IMR-90 (cell line): ENCODE measurements at regions not wholly inside any gene's neighbourhood (a gene's known extent, or its start where the extent isn't known, plus 50 kb on each side); places are given as distances from the start of the nearest gene placed in this dataset.

Experiments
- ATAC-seq: fragments of 200-7000 bp; cut with Tn5 transposase; 2 replicates; pipeline ENCODE4 v1.9.1; 2020; ENCODE audit warnings: low read depth, mild to moderate bottlenecking, moderate library complexity
- BruUV-seq: library from RNA; stranded (reverse); fragments of 400-500 nt; replicated peaks from 2 replicates; lab custom pipeline; 2021; lab: Mats Ljungman, UMichigan
- CTCF ChIA-PET: fragments of 300-600 bp; formaldehyde crosslinking; extraction: SDS; loops from one replicate; lab custom pipeline; 2021; ENCODE audit warnings: antibody characterized with exemption; lab: Yijun Ruan, JAX
- POLR2A ChIA-PET: fragments of 300-600 bp; sonication (Branson Sonifier 250); formaldehyde crosslinking; loops from one replicate; lab custom pipeline; 2022; ENCODE audit warnings: antibody characterized with exemption; ENCODE audit not compliant: unreplicated experiment; lab: Charles Lee
- DNase-seq: peaks from one replicate; pipeline ENCODE4 v3.0.0; 2013
- H2AFZ ChIP-seq: replicated peaks from 2 replicates; pipeline ENCODE3; 2013; ENCODE audit warnings: low read length, mild to moderate bottlenecking; ENCODE audit not compliant: poor library complexity
- H2AK5ac ChIP-seq: 2 replicates; pipeline ENCODE4 v1.6.1; 2013; ENCODE audit warnings: low read depth, low read length, inconsistent platforms
- H2AK9ac ChIP-seq: replicated peaks from 2 replicates; pipeline ENCODE3; 2013; ENCODE audit warnings: mild to moderate bottlenecking, low read depth, low read length, moderate library complexity; ENCODE audit not compliant: poor library complexity
- H2BK120ac ChIP-seq: 2 replicates; pipeline ENCODE4 v1.6.1; 2013; ENCODE audit warnings: low read depth, low read length, inconsistent platforms
- H2BK15ac ChIP-seq: 3 replicates; pipeline ENCODE4 v1.6.1; 2013; ENCODE audit warnings: low read depth, low read length, inconsistent platforms
- H2BK20ac ChIP-seq: 2 replicates; pipeline ENCODE4 v1.6.1; 2013; ENCODE audit warnings: low read depth, mild to moderate bottlenecking, inconsistent platforms, low read length, moderate library complexity
- H2BK5ac ChIP-seq: 2 replicates; pipeline ENCODE4 v1.6.1; 2013; ENCODE audit warnings: mild to moderate bottlenecking, low read depth, low read length, inconsistent platforms; ENCODE audit not compliant: poor library complexity, severe bottlenecking
- H3K14ac ChIP-seq: replicated peaks from 2 replicates; pipeline ENCODE4 v1.6.1; 2013; ENCODE audit warnings: low read depth, low read length, inconsistent platforms
- H3K18ac ChIP-seq: 2 replicates; pipeline ENCODE4 v1.6.1; 2013; ENCODE audit warnings: low read depth, low read length, control low read depth
- H3K23ac ChIP-seq: 2 replicates; pipeline ENCODE4 v1.6.1; 2013; ENCODE audit warnings: low read depth, low read length, inconsistent platforms
- H3K27ac ChIP-seq: 2 replicates; pipeline ENCODE4 v1.5.1; 2013; ENCODE audit warnings: mild to moderate bottlenecking, control low read depth, low read length; ENCODE audit not compliant: insufficient read depth
- H3K27me3 ChIP-seq: 2 replicates; pipeline ENCODE4 v1.6.1; 2013; ENCODE audit warnings: low read length; ENCODE audit not compliant: control insufficient read depth, insufficient read depth
- H3K36me3 ChIP-seq: 2 replicates; pipeline ENCODE4 v1.6.1; 2013; ENCODE audit warnings: low read length, mixed read lengths; ENCODE audit not compliant: control insufficient read depth, insufficient read depth
- H3K4ac ChIP-seq: 2 replicates; pipeline ENCODE4 v1.6.1; 2013; ENCODE audit warnings: low read depth, low read length, inconsistent platforms
- H3K4me1 ChIP-seq: 2 replicates; pipeline ENCODE4 v1.6.1; 2013; ENCODE audit warnings: low read length, mixed read lengths; ENCODE audit not compliant: control insufficient read depth, insufficient read depth
- H3K4me2 ChIP-seq: 2 replicates; pipeline ENCODE4 v1.6.1; 2013; ENCODE audit warnings: low read depth, mild to moderate bottlenecking, control low read depth, low read length, moderate library complexity
- H3K4me3 ChIP-seq: 2 replicates; pipeline ENCODE4 v1.5.1; 2013; ENCODE audit warnings: low read depth, mild to moderate bottlenecking, control low read depth, low read length, moderate library complexity; ENCODE audit not compliant: insufficient read depth
- H3K56ac ChIP-seq: 2 replicates; pipeline ENCODE4 v1.6.1; 2013; ENCODE audit warnings: low read length, inconsistent platforms; ENCODE audit not compliant: insufficient read depth; ENCODE audit errors: extremely low read depth
- H3K79me1 ChIP-seq, 2 experiments: 2 replicates each; pipeline ENCODE4 v1.6.1; 2013; ENCODE audit warnings: low read length in 2 of 2, inconsistent platforms in 1 of 2, low read depth in 1 of 2
- H3K9ac ChIP-seq: 2 replicates; pipeline ENCODE4 v1.6.1; 2013; ENCODE audit warnings: low read depth, low read length, control low read depth
- H3K9me1 ChIP-seq: 2 replicates; pipeline ENCODE4 v1.6.1; 2013; ENCODE audit warnings: low read length, inconsistent platforms; ENCODE audit not compliant: insufficient read depth
- H3K9me3 ChIP-seq: 2 replicates; pipeline ENCODE4 v1.6.1; 2013; ENCODE audit warnings: low read length; ENCODE audit not compliant: control insufficient read depth, insufficient read depth
- H4K20me1 ChIP-seq: 2 replicates; pipeline ENCODE4 v1.6.1; 2013; ENCODE audit warnings: low read length, inconsistent platforms; ENCODE audit not compliant: insufficient read depth
- H4K5ac ChIP-seq: 2 replicates; pipeline ENCODE4 v1.6.1; 2013; ENCODE audit warnings: mild to moderate bottlenecking, low read depth, low read length, control low read depth
- H4K8ac ChIP-seq, 2 experiments: 2 replicates each; pipeline ENCODE4 v1.6.1; 2013; ENCODE audit warnings: low read depth in 2 of 2, low read length in 2 of 2, control low read depth in 1 of 2, inconsistent platforms in 1 of 2
- H4K91ac ChIP-seq: 2 replicates; pipeline ENCODE4 v1.6.1; 2013; ENCODE audit warnings: low read depth, low read length, inconsistent platforms; ENCODE audit not compliant: insufficient read depth
- BHLHE40 ChIP-seq: fragments of 150-350 bp; IDR thresholded peaks from 2 replicates; pipeline ENCODE4 v1.6.1; 2016; ENCODE audit warnings: mild to moderate bottlenecking, low read depth, low read length
- CEBPB ChIP-seq: IDR thresholded peaks from 2 replicates; pipeline ENCODE4 v1.6.1; 2012; ENCODE audit warnings: low read depth, low read length, improper control_type of control experiment
- CHD1 ChIP-seq: IDR thresholded peaks from 2 replicates; pipeline ENCODE4 v1.6.1; 2012; ENCODE audit warnings: low read depth, low read length, improper control_type of control experiment
- FOS ChIP-seq: fragments of 150-350 bp; IDR thresholded peaks from 2 replicates; pipeline ENCODE4 v1.6.1; 2016; ENCODE audit warnings: low read depth, low read length
- MAFK ChIP-seq: IDR thresholded peaks from 2 replicates; pipeline ENCODE4 v1.6.1; 2012; ENCODE audit warnings: low read depth, low read length, improper control_type of control experiment
- MAZ ChIP-seq: IDR thresholded peaks from 2 replicates; pipeline ENCODE4 v1.6.1; 2012; ENCODE audit warnings: low read depth, mild to moderate bottlenecking, low read length, improper control_type of control experiment, moderate library complexity, borderline replicate concordance
- MXI1 ChIP-seq: IDR thresholded peaks from 2 replicates; pipeline ENCODE4 v1.6.1; 2012; ENCODE audit warnings: low read depth, mild to moderate bottlenecking, low read length, moderate library complexity, borderline replicate concordance
- NFE2L2 ChIP-seq: fragments of 150-350 bp; IDR thresholded peaks from 2 replicates; pipeline ENCODE4 v1.6.1; 2016; ENCODE audit warnings: low read depth, mild to moderate bottlenecking, low read length
- POLR2A ChIP-seq: IDR thresholded peaks from 2 replicates; pipeline ENCODE4 v1.6.1; 2012; ENCODE audit warnings: mild to moderate bottlenecking, low read depth, low read length
- RAD21 ChIP-seq: IDR thresholded peaks from 2 replicates; pipeline ENCODE4 v1.6.1; 2012; ENCODE audit warnings: low read length, improper control_type of control experiment
- RCOR1 ChIP-seq: IDR thresholded peaks from 2 replicates; pipeline ENCODE4 v1.6.1; 2012; ENCODE audit warnings: mild to moderate bottlenecking, low read length, improper control_type of control experiment; ENCODE audit not compliant: insufficient replicate concordance
- RFX5 ChIP-seq: IDR thresholded peaks from 2 replicates; pipeline ENCODE4 v1.8.0; 2012; ENCODE audit warnings: low read depth, mild to moderate bottlenecking, low read length, moderate library complexity
- SMC3 ChIP-seq: fragments of 150-350 bp; IDR thresholded peaks from 2 replicates; pipeline ENCODE4 v1.6.1; 2016; ENCODE audit warnings: low read depth, mild to moderate bottlenecking, antibody characterized with exemption, low read length, moderate library complexity
- USF2 ChIP-seq: fragments of 150-350 bp; IDR thresholded peaks from 2 replicates; pipeline ENCODE4 v1.6.1; 2017; ENCODE audit warnings: mild to moderate bottlenecking, antibody characterized with exemption, low read length, low read depth
- WGBS, 2 experiments: methylation state at CpG; one replicate each; pipeline versions ENCODE4 v1.1.5 to v1.1.7; 2013; ENCODE audit warnings: missing lambda C conversion rate in 2 of 2; ENCODE audit not compliant: insufficient read length in 1 of 2; ENCODE audit errors: extremely low coverage in 2 of 2; 5-methylcytosine and 5-hydroxymethylcytosine counted together
- dilution Hi-C: fragments of 300-500 bp; cut with HindIII; formaldehyde crosslinking; loops from one replicate; pipeline ENCODE4 v1.14.3; 2018; ENCODE audit warnings: low sequenced_read_pairs; ENCODE audit not compliant: unreplicated experiment
- in situ Hi-C: fragments of 300-500 bp; cut with MboI; formaldehyde crosslinking; loops from 3 replicates; pipeline ENCODE4 v1.14.3; 2019; ENCODE audit warnings: low sequenced_read_pairs, inconsistent platforms, mixed read lengths
- intact Hi-C: fragments of 100-400 bp; cut with micrococcal nuclease; formaldehyde crosslinking; loops from 2 replicates; pipeline ENCODE4 v1.10.0; 2022
- TF ChIP-seq, protein P1 (sequence below): fragments of 150-350 bp; IDR thresholded peaks from 2 replicates; pipeline ENCODE4 v1.6.1; 2016; ENCODE audit warnings: low read depth, mild to moderate bottlenecking, low read length, moderate library complexity, borderline replicate concordance
- TF ChIP-seq, protein P2 (sequence below): conservative IDR thresholded peaks from 2 replicates; pipeline ENCODE4 v1.5.1; 2012; ENCODE audit warnings: mild to moderate bottlenecking, low read depth, low read length, improper control_type of control experiment

- Histone ChIP-seq H2BK20ac (no peak overlapping the region), H4K91ac (no peak overlapping the region), H3K4me3 (no peak overlapping the region), H3K27me3 (peaks cover 2% of the 10 kb centered on the region; the same call in 1 of the 2 replicates), H4K20me1 (no peaks in the 10 kb centered on the region), H3K4ac (no peak overlapping the region), H3K27ac (no peak overlapping the region), H4K5ac (no peak overlapping the region), H3K9me1 (peaks cover 5% of the 10 kb centered on the region; the same call in 1 of the 2 replicates), H2BK120ac (no peak overlapping the region), H3K14ac (no peak overlapping the region), H3K79me1 (no peaks in the 10 kb centered on the region), H3K9ac (no peak overlapping the region), H2AK9ac (no peak overlapping the region), H2AFZ (no peak overlapping the region), H2BK15ac (no peak overlapping the region), H4K8ac (no peak overlapping the region), H3K9me3 (peaks cover 12% of the 10 kb centered on the region), H2BK5ac (no peak overlapping the region), H3K4me2 (no peak overlapping the region), H3K56ac (no peak overlapping the region), H3K18ac (no peak overlapping the region), H2AK5ac (no peak overlapping the region), H3K23ac (no peak overlapping the region), H3K4me1 (peaks cover 2% of the 10 kb centered on the region; the same call in 1 of the 2 replicates), H3K36me3 (no peaks in the 10 kb centered on the region)
- ATAC-seq (no peak), DNase-seq (no peak)
- TF ChIP-seq POLR2A (no peak), CHD1 (no peak), BHLHE40 (no peak), RCOR1 (no peak), RFX5 (no peak), MXI1 (no peak), FOS (no peak), NFE2L2 (no peak), MAFK (no peak), MAZ (no peak), USF2 (no peak), CEBPB (no peak), RAD21 (no peak), SMC3 (no peak)
- TF ChIP-seq, protein P1, sequence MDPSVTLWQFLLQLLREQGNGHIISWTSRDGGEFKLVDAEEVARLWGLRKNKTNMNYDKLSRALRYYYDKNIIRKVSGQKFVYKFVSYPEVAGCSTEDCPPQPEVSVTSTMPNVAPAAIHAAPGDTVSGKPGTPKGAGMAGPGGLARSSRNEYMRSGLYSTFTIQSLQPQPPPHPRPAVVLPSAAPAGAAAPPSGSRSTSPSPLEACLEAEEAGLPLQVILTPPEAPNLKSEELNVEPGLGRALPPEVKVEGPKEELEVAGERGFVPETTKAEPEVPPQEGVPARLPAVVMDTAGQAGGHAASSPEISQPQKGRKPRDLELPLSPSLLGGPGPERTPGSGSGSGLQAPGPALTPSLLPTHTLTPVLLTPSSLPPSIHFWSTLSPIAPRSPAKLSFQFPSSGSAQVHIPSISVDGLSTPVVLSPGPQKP = no peak
- TF ChIP-seq, protein P2, sequence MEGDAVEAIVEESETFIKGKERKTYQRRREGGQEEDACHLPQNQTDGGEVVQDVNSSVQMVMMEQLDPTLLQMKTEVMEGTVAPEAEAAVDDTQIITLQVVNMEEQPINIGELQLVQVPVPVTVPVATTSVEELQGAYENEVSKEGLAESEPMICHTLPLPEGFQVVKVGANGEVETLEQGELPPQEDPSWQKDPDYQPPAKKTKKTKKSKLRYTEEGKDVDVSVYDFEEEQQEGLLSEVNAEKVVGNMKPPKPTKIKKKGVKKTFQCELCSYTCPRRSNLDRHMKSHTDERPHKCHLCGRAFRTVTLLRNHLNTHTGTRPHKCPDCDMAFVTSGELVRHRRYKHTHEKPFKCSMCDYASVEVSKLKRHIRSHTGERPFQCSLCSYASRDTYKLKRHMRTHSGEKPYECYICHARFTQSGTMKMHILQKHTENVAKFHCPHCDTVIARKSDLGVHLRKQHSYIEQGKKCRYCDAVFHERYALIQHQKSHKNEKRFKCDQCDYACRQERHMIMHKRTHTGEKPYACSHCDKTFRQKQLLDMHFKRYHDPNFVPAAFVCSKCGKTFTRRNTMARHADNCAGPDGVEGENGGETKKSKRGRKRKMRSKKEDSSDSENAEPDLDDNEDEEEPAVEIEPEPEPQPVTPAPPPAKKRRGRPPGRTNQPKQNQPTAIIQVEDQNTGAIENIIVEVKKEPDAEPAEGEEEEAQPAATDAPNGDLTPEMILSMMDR = no peak
- ChIA-PET CTCF (no interaction called here), POLR2A (no interaction called here)
- intact Hi-C loops (no loop called here), in situ Hi-C loops (no loop called here), dilution Hi-C loops (no loop called here)
- BruUV-seq = no TSS peak
- WGBS, 2 experiments = 93% methylated on average over 3 of the region's 4 CpGs; no CpG with 5 or more reads in 1 of the 2 experiments
These were observed 50.3 kb upstream of the ST3GAL5 start for GRCh38 chr2:85939131-85939530.
